ACHN (cell line): ENCODE measurements at regions not wholly inside any gene's neighbourhood (a gene's known extent, or its start where the extent isn't known, plus 50 kb on each side); places are given as distances from the start of the nearest gene placed in this dataset.
"Not testable (repeated sequence)": the region's sequence is repeated elsewhere in the genome, so short reads cannot be mapped to it uniquely, and the experiment has no call there.

Experiments
- DNase-seq: peaks from one replicate; pipeline ENCODE4 v3.0.0-alpha.2; 2015
- in situ Hi-C: cut with HindIII; loops from 2 replicates; pipeline ENCODE4 v1.10.0; 2017; ENCODE audit warnings: low sequenced_read_pairs, low pct_ligation_motif_present, low pct_unique_long_range_greater_than_20kb

- in situ Hi-C loops = no loop called here
- DNase-seq = no peak
These were observed 189.8 kb downstream of the JRKL start for GRCh38 chr11:96579656-96580055.

DNA sequence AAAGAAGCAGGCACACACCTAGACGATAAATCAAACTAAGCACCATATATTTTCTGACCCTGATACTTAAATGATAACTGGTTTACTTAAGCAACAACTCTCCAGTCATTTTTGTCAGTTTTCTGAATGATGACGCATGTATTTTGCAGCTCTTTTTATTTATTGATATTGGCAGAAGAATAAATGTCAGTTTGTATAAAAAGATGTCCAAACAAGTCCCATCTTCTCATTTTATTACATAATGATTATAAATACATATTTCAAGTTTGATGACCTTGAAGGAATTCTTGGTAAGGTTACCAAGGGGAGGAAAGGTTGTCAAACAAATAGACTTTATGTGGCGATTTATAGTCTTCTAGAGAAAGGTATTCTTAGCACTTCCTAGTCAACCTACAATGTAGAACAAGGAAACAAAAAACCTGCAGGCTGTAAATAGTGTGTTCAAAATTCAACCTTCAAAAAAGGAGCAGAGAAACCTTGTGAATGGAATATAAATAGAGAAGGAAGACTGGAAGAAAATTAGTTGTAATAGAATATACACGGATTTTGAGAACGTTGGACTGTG is 190.7 kb downstream of the JRKL start:
- no peak for DNase-seq
- in situ Hi-C loops = no loop called here

GRCh38 chr11:96585944-96586880 is 196.4 kb downstream of the JRKL start:
- in situ Hi-C loops, DNase-seq: not testable (repeated sequence)

DNA sequence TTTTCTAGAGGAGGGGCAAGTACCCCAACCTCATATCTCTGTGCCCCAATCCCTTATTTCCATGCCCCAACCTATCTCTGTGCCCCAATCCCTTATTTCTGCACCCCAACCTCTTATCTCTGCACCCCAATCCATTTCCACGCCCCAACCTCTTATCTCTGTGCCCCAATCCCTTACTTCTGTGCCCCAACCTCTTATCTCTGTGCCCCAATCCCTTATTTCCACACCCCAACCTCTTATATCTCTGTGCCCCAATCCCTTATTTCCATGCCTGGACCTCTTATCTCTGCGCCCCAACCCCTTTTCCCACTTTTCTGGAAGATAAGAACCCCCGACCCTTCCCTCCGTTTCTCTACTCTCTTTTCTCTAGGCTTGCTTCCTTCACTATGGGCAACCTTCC is 199.0 kb downstream of the JRKL start:
- DNase-seq, in situ Hi-C loops: not testable (repeated sequence)

DNA sequence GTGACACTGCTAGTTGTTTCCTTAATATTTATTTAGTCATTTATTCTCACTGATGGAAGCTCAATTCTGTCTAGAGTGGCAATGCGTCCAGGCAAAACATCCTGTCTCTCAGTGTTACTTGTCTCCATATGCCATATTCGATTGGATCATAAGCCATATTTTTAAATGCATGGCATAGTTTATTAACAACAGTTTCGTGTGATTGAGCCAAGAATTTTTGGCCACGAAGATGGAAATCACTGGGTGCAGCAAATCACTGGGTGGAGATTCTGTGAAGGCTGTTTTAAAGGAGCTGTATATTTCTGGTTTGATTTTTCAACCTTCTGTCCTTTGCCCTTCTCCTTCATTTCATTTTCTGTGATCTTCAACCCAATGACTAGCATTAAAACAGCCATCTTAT is 205.2 kb downstream of the JRKL start:
- DNase-seq = no peak
- in situ Hi-C loops = no loop called here

DNA sequence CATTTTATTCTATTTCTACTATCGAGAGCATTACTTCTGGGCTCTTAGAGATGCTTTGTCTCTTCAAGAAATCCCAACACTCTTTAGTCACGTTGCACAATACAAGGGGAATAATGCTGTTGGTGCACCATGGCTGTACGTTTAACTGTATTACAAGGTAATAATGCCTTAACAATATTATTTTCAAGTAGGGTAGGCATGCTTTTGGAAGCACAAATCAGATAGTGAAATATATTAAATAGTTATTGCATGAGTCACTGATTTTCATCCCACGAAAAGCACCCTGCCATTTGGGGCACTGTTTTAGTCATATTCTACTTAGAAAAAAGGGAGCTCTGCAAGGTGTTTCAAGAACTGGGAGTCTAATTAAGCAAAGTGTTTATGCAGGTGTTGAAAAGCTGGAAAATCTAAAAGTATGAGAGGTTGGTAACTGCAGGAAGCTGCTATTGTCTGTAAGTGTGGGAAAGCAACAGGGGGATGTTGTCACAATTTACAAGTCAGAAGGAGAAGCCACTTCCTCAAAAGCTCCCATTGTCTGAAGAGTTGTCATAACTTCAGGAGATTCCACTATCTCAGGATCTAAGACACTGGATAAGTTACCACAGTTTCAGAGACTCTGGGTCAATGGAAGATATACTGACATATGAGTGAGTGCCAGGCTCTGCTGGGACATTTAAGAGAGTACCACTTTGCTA is 218.2 kb downstream of the JRKL start:
- in situ Hi-C loops = no loop called here
- no peak for DNase-seq

- DNase-seq = no peak
These were observed 224.3 kb downstream of the JRKL start for GRCh38 chr11:96614101-96614500.

DNA sequence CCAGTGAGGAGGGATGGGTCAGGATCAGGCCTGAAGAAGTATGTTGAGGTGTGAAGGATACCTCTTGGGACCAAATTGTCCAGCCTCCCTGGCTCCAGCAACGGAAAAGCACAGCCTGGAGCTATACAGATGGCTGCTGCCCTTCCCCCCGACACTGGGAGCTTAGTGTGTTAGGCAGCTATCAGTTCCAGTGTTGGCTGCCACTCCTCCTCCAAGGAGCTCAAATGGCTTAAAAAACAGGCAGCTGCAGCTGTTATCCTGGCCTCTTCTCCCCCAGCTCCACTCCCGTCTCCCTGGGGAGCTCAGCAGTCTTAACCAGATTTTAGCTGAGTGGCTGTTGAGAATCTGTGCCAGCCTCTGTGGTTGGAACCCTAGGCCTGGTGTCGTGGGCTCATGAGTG is 225.0 kb downstream of the JRKL start:
- in situ Hi-C loops = no loop called here
- DNase-seq = no peak

More at GRCh38 chr11:96614101-96614500, 224.3 kb downstream of the JRKL start:
- in situ Hi-C loops = no loop called here

DNA sequence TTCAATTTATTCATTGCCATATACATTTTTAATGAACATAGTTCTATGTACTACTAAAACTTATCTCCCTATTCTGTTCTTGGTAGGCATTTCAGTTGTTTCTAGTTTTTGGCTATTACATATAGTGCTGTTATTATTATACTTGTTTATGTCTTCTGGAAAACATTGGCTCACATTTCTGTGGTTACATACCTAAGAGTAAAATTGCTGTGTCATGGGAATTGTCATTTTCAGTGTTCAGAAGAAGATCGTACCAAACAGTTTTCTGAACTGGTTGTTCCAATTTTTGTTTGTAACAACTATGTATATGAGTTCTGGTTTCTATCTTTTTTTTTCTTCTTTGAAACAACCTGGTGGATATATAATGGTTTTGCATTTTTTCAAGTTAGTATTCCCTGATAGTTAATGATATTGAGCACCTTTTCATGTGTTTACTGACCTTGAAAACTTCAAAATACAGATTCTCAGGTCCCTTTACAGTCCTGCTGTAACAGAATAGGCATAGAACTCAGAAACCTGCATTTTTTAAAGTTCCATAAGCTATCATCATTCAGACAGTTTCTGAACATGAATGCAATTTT is 230.7 kb downstream of the JRKL start:
- DNase-seq = no peak
- in situ Hi-C loops = no loop called here

- in situ Hi-C loops = no loop called here
These were observed 231.3 kb downstream of the JRKL start for GRCh38 chr11:96621161-96621560.

GRCh38 chr11:96622026-96622634 is 232.3 kb downstream of the JRKL start:
- DNase-seq = no peak
- in situ Hi-C loops = no loop called here

More at GRCh38 chr11:96621161-96621560, 231.3 kb downstream of the JRKL start:
- DNase-seq = no peak

DNA sequence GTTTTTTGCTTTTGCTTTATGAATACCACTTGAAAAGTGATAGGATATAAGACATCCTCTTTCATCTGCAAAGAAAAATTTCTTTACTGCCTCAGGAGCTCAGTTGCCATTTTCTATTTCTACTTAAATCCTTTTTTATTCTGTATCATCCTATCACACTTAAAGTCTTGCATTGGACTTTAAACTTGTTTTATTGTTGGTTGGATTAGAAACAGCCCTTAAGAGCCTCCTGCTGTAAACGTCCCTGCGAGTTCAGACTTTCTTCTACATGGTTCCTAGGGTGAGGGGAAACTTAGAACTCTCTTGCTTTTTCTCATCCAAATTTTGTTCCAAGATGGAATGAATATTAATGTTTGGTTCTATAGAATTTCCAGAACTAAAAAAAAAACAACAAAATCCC is 234.3 kb downstream of the JRKL start:
- DNase-seq = no peak
- in situ Hi-C loops = no loop called here

GRCh38 chr11:96627376-96627775 is 237.6 kb downstream of the JRKL start:
- in situ Hi-C loops = no loop called here
- no peak for DNase-seq

- no peak for DNase-seq
- in situ Hi-C loops = no loop called here
These were observed 245.8 kb downstream of the JRKL start for GRCh38 chr11:96635655-96636054.

DNA sequence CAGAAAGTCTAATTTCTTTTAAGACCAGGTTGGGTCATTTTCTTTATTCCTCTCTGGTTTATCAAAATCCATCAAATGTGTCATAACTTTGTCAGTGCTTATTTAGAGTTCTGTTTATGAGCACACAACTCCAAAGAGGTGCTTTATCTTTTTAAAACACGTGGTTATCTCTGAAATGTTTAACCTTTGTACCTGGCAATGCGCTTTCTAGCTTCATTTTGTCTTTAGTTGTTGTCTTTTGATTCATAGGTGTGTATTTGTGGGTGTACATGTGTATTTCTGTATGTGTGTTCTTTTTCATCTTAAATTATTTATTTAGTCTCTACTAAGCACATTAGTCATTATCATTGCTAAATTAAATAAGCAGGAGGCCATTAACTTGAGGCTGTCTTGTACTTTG is 251.4 kb downstream of the JRKL start:
- in situ Hi-C loops = no loop called here
- no peak for DNase-seq

DNA sequence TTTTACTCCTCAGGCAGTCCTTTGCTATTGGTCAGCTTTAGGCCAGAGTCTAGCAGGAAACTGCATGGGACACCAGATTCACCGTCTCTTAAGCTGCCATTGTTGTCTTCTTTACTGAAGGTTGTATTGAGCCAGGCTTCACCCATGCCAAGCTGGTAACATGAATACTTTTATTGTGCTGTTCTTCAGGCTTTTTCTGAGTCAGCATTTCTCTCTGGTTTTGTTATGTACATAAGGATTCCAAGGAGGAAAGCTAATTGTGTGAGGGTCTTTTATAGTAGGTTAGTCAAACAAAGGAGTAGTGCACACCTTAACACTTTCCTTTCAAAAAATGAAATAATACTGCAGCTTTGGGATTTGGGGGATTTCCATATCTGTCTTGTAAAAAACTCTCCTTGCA is 252.8 kb downstream of the JRKL start:
- in situ Hi-C loops = no loop called here
- DNase-seq = no peak

GRCh38 chr11:96643173-96643572 is 253.4 kb downstream of the JRKL start:
- in situ Hi-C loops = no loop called here
- DNase-seq = no peak

DNA sequence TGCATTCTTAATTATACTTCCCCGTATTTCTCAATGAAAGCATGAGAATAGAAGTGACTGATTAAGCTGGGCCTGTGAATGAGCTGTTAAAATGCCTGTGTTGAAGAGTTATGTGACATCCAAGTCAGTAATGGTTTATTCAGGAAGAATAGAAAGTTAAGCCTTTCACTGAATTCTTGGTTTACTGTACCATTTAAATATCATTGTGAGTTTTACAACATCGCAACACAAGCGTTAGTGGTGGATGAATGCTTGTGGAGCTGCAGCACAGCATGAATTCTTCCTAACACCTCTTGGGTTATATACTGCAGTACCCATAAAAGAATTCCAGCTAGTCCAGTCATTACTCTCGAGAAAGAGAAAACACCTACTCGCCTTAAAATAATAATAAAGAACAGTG is 257.8 kb downstream of the JRKL start:
- no peak for DNase-seq
- in situ Hi-C loops = no loop called here

- DNase-seq = no peak
- in situ Hi-C loops = no loop called here
These were observed 259.2 kb downstream of the JRKL start for GRCh38 chr11:96648991-96649390.
